ENCODE measurements at regions not wholly inside any gene's neighbourhood (a gene's known extent, or its start where the extent isn't known, plus 50 kb on each side); places are given as distances from the start of the nearest gene placed in this dataset.

DNA sequence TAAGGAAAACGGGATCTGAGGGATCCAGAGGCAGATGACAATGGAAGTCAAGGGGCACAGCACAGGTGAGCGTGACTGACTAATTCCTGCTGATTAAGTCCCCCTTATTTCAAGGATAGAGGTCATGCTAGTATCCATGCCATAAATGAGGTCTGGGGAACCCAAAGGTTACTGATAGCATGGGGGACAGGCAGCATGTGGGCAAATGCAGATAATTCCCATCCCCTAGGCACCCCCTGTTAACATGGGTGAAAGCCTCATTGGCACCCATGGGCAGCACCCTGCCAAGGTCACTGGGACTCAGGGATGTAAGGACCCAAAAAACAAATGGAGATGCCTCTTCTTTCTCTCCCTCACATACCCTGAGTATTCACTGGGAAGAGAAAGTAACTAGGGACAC is 139.7 kb downstream of the WDR11 start:
- Histone ChIP-seq H3K14ac (ENCODE audit: low read length) (no peak overlapping the region), H3K23ac (ENCODE audit: low read length) (no peak overlapping the region), H3K18ac (ENCODE audit: low read length) (no peak overlapping the region), H3K9ac (ENCODE audit: low read length) (no peak overlapping the region), H2AFZ (ENCODE audit: insufficient read depth, low read length, poor library complexity) (no peak overlapping the region), H3K27me3 (ENCODE audit: insufficient read depth, low read length) (no peaks in the 10 kb centered on the region), H2BK12ac (ENCODE audit: low read length) (peak overlapping the region; percentile 23), H3K4me2 (ENCODE audit: low read length) (no peak overlapping the region), H2BK5ac (ENCODE audit: low read depth, low read length, poor library complexity) (no peak overlapping the region), H3K9me3 (ENCODE audit: insufficient read depth, low read depth, low read length) (peaks cover 8% of the 10 kb centered on the region), H2BK120ac (ENCODE audit: insufficient read depth, low read length, poor library complexity) (no peak overlapping the region), H4K8ac (ENCODE audit: low read depth, low read length) (no peak overlapping the region), H3K79me2 (ENCODE audit: control insufficient read depth, insufficient read depth, low read length, poor library complexity) (no peaks in the 10 kb centered on the region), H3K79me1 (ENCODE audit: low read length) (peaks cover 7% of the 10 kb centered on the region), H2AK5ac (ENCODE audit: low read length) (no peak overlapping the region), H4K12ac (ENCODE audit: low read depth, low read length) (no peak overlapping the region), H3K4me1 (ENCODE audit: control insufficient read depth in 1 of 2, insufficient read depth in 2 of 2, low read length in 2 of 2) (peaks cover 4 to 7% of the 10 kb centered on the region in 2 experiments), H3K4me3 (ENCODE audit: low read depth, low read length) (no peak overlapping the region), H3K36me3 (ENCODE audit: control insufficient read depth in 1 of 2, insufficient read depth in 2 of 2, low read length in 2 of 2) (no peaks in the 10 kb centered on the region), H3K27ac (ENCODE audit: low read depth, low read length) (no peak overlapping the region), H4K91ac (ENCODE audit: low read depth, low read length) (no peak overlapping the region), H3K4ac (ENCODE audit: low read depth, low read length) (no peak overlapping the region)
- WGBS (ENCODE audit: extremely low coverage, insufficient coverage, insufficient read length): no CpG with 5 or more reads among the region's 2 CpGs
- no peak for DNase-seq

DNA sequence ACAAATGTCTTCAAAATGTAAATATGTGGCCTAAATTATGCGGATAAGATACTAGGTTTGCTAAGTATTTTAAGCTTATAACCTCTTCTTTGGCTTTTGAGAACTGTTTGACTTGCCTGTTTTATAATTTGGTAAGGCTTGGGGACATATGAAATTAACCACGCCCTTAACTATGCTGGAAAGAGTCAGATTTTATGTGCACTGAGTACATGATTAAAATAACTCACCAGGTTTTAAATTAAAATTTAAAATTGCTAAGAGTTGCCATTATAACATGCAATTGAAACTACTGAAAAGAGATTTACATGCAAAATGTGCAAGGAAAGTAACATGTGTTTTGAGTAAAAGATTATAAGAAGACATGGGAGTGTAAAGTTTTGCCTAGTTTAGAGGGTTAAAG is 141.9 kb downstream of the WDR11 start:
- no peak overlapping the region for H4K91ac ChIP-seq (ENCODE audit: low read depth, low read length)
- no peak overlapping the region for H3K18ac ChIP-seq (ENCODE audit: low read length)
- peaks cover 4 to 7% of the 10 kb centered on the region in 2 experiments for H3K4me1 ChIP-seq (ENCODE audit: control insufficient read depth in 1 of 2, insufficient read depth in 2 of 2, low read length in 2 of 2)
- no CpG with 5 or more reads among the region's 2 CpGs for WGBS (ENCODE audit: extremely low coverage, insufficient coverage, insufficient read length)
- no peak overlapping the region for H3K4me2 ChIP-seq (ENCODE audit: low read length)
- no peak overlapping the region for H2AK5ac ChIP-seq (ENCODE audit: low read length)
- no peaks in the 10 kb centered on the region for H3K36me3 ChIP-seq (ENCODE audit: control insufficient read depth in 1 of 2, insufficient read depth in 2 of 2, low read length in 2 of 2)
- H3K23ac ChIP-seq (ENCODE audit: low read length): no peak overlapping the region
- no peak overlapping the region for H3K14ac ChIP-seq (ENCODE audit: low read length)
- no peak overlapping the region for H2BK12ac ChIP-seq (ENCODE audit: low read length)
- H4K12ac ChIP-seq (ENCODE audit: low read depth, low read length): no peak overlapping the region
- H3K9me3 ChIP-seq (ENCODE audit: insufficient read depth, low read depth, low read length): peaks cover 5% of the 10 kb centered on the region
- H2AFZ ChIP-seq (ENCODE audit: insufficient read depth, low read length, poor library complexity): no peak overlapping the region
- H2BK5ac ChIP-seq (ENCODE audit: low read depth, low read length, poor library complexity): no peak overlapping the region
- no peak overlapping the region for H3K27ac ChIP-seq (ENCODE audit: low read depth, low read length)
- no peaks in the 10 kb centered on the region for H3K27me3 ChIP-seq (ENCODE audit: insufficient read depth, low read length)
- peaks cover 7% of the 10 kb centered on the region for H3K79me1 ChIP-seq (ENCODE audit: low read length)
- no peak overlapping the region for H2BK120ac ChIP-seq (ENCODE audit: insufficient read depth, low read length, poor library complexity)
- DNase-seq: no peak
- H3K9ac ChIP-seq (ENCODE audit: low read length): no peak overlapping the region
- H3K79me2 ChIP-seq (ENCODE audit: control insufficient read depth, insufficient read depth, low read length, poor library complexity): no peaks in the 10 kb centered on the region
- no peak overlapping the region for H4K8ac ChIP-seq (ENCODE audit: low read depth, low read length)
- H3K4ac ChIP-seq (ENCODE audit: low read depth, low read length): no peak overlapping the region
- H3K4me3 ChIP-seq (ENCODE audit: low read depth, low read length): no peak overlapping the region

DNA sequence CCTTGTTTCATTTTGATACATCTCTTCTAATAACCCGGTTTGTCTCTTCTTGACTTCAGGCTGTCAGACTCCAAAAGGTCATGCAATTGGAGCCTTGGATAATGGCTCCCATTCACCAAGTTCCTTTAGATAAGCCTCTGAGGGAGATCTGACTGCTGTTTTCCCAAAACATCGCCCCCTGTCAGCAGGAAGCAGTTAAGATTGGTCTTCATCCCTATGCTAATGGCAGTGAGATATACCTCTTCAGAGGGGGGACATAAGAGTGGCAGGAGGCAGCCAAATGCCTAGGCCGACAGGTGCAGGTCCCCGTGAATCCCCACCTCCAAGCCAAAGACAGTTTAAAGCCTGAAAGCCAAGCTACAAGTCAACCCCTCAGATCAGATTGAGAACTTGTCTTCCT is 144.6 kb downstream of the WDR11 start:
- Histone ChIP-seq H3K9ac (ENCODE audit: low read length) (no peak overlapping the region), H3K79me2 (ENCODE audit: control insufficient read depth, insufficient read depth, low read length, poor library complexity) (no peaks in the 10 kb centered on the region), H3K4ac (ENCODE audit: low read depth, low read length) (no peak overlapping the region), H2AK5ac (ENCODE audit: low read length) (no peak overlapping the region), H3K27ac (ENCODE audit: low read depth, low read length) (no peak overlapping the region), H3K4me1 (ENCODE audit: control insufficient read depth in 1 of 2, insufficient read depth in 2 of 2, low read length in 2 of 2) (peaks cover 0 to under 1% of the 10 kb centered on the region in 2 experiments), H4K91ac (ENCODE audit: low read depth, low read length) (no peak overlapping the region), H4K12ac (ENCODE audit: low read depth, low read length) (no peak overlapping the region), H4K8ac (ENCODE audit: low read depth, low read length) (no peak overlapping the region), H3K27me3 (ENCODE audit: insufficient read depth, low read length) (no peaks in the 10 kb centered on the region), H3K23ac (ENCODE audit: low read length) (no peak overlapping the region), H3K79me1 (ENCODE audit: low read length) (peaks cover under 1% of the 10 kb centered on the region), H3K14ac (ENCODE audit: low read length) (no peak overlapping the region), H3K36me3 (ENCODE audit: control insufficient read depth in 1 of 2, insufficient read depth in 2 of 2, low read length in 2 of 2) (no peaks in the 10 kb centered on the region), H3K4me3 (ENCODE audit: low read depth, low read length) (no peak overlapping the region), H2AFZ (ENCODE audit: insufficient read depth, low read length, poor library complexity) (no peak overlapping the region), H3K18ac (ENCODE audit: low read length) (no peak overlapping the region), H2BK12ac (ENCODE audit: low read length) (no peak overlapping the region), H2BK5ac (ENCODE audit: low read depth, low read length, poor library complexity) (no peak overlapping the region), H2BK120ac (ENCODE audit: insufficient read depth, low read length, poor library complexity) (no peak overlapping the region), H3K9me3 (ENCODE audit: insufficient read depth, low read depth, low read length) (peaks cover 2% of the 10 kb centered on the region), H3K4me2 (ENCODE audit: low read length) (no peak overlapping the region)
- no CpG with 5 or more reads among the region's 4 CpGs for WGBS (ENCODE audit: extremely low coverage, insufficient coverage, insufficient read length)
- no peak for DNase-seq

DNA sequence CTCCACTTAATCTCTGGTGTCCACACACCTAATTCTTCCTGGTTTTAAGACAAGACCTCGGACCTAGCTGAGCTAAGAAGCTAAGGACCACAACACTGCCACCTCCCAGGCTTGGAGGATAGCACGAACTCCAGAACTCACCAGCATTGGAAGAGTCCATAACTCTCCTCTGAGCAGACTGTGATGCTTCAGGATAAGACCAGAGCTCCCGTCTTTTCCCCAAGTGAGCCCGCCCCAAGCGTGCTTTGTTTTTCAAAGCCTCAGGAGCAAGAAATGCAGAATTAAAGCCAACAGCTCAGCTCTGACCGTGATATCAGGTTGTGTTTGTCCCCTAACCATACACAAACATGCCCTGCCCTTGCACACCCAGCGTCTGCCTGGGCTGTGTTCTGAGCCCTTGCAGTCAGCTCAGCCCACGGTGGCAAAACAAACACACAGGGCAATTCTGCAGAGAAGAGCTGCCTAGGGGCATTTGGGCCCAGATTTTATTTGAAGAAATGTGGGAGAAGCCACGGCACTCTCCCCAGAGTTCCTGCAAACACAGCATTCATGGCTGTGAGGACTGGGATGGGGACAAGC is 145.4 kb downstream of the WDR11 start:
- Histone ChIP-seq H3K9ac (ENCODE audit: low read length) (no peak overlapping the region), H3K79me1 (ENCODE audit: low read length) (no peaks in the 10 kb centered on the region), H3K4ac (ENCODE audit: low read depth, low read length) (no peak overlapping the region), H4K91ac (ENCODE audit: low read depth, low read length) (no peak overlapping the region), H3K4me1 (ENCODE audit: control insufficient read depth in 1 of 2, insufficient read depth in 2 of 2, low read length in 2 of 2) (no peaks in the 10 kb centered on the region), H3K14ac (ENCODE audit: low read length) (no peak overlapping the region), H3K4me2 (ENCODE audit: low read length) (no peak overlapping the region), H3K36me3 (ENCODE audit: control insufficient read depth in 1 of 2, insufficient read depth in 2 of 2, low read length in 2 of 2) (no peaks in the 10 kb centered on the region), H3K4me3 (ENCODE audit: low read depth, low read length) (no peak overlapping the region), H3K27me3 (ENCODE audit: insufficient read depth, low read length) (no peaks in the 10 kb centered on the region), H3K23ac (ENCODE audit: low read length) (no peak overlapping the region), H4K12ac (ENCODE audit: low read depth, low read length) (no peak overlapping the region), H2BK12ac (ENCODE audit: low read length) (no peak overlapping the region), H2BK5ac (ENCODE audit: low read depth, low read length, poor library complexity) (no peak overlapping the region), H3K27ac (ENCODE audit: low read depth, low read length) (no peak overlapping the region), H3K79me2 (ENCODE audit: control insufficient read depth, insufficient read depth, low read length, poor library complexity) (no peaks in the 10 kb centered on the region), H3K9me3 (ENCODE audit: insufficient read depth, low read depth, low read length) (peaks cover 2% of the 10 kb centered on the region), H2AFZ (ENCODE audit: insufficient read depth, low read length, poor library complexity) (no peak overlapping the region), H4K8ac (ENCODE audit: low read depth, low read length) (no peak overlapping the region), H2AK5ac (ENCODE audit: low read length) (no peak overlapping the region), H3K18ac (ENCODE audit: low read length) (no peak overlapping the region), H2BK120ac (ENCODE audit: insufficient read depth, low read length, poor library complexity) (no peak overlapping the region)
- no peak for DNase-seq
- no CpG with 5 or more reads among the region's 9 CpGs for WGBS (ENCODE audit: extremely low coverage, insufficient coverage, insufficient read length)

Measured in trophoblast cell (in vitro differentiated cells and primary cell).